ENCODE measurements at regions not wholly inside any gene's neighbourhood (a gene's known extent, or its start where the extent isn't known, plus 50 kb on each side); places are given as distances from the start of the nearest gene placed in this dataset.
"Not testable (repeated sequence)": the region's sequence is repeated elsewhere in the genome, so short reads cannot be mapped to it uniquely, and the experiment has no call there.

DNA sequence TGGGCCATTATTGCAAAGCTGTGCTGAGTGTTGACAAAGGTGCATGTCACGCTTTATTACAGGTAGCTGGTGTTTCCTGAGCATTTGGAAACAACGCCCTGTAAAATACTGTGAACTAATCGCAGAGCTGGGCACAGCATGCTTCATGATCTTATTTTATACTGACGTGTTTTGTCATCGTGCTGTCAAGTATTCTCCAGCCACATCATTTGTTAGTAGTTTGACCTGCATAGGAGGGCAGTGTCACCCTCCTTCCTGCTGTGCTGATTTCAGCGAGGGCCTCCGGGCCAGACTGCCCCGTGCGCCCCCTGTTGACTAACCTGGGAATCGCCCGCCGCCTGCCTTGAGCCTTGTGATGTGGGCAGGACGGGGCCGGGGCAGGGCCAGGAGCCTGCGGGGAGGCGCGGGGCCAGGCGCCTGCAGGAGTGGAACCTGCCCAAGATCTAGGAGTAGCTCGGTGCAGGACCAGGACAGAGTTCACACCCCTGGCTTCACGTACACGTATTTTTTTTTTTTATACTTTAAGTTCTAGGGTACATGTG, 820.7 kb downstream of the KCNJ18 start:
- peak; percentile 16 for DNase-seq
- in situ Hi-C loops (cut with MboI; ENCODE audit: low pct_unique_long_range_greater_than_20kb, low sequenced_read_pairs), result no loop called here

DNA sequence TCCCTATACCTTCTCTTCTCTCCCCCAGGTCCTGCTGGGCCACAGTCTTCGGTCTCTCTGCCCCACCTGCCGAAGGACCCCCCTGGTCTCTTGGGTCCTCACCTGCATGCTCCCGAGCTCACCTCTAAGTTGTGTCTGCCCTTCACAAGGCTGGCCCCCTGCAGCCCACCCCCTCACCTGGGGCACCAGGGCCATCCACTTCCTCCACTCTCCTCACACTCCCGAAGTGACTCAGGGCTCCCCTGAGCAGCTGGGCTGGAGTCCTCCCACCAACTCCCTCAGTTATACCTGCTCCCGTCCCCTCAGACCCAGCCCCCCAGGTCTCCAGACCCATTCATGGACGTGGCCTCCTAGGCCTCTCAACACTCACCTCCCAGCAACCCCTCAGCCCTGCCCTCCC, 822.0 kb downstream of the KCNJ18 start:
- no peak for DNase-seq
- in situ Hi-C loops (cut with MboI; ENCODE audit: low pct_unique_long_range_greater_than_20kb, low sequenced_read_pairs), result no loop called here

DNA sequence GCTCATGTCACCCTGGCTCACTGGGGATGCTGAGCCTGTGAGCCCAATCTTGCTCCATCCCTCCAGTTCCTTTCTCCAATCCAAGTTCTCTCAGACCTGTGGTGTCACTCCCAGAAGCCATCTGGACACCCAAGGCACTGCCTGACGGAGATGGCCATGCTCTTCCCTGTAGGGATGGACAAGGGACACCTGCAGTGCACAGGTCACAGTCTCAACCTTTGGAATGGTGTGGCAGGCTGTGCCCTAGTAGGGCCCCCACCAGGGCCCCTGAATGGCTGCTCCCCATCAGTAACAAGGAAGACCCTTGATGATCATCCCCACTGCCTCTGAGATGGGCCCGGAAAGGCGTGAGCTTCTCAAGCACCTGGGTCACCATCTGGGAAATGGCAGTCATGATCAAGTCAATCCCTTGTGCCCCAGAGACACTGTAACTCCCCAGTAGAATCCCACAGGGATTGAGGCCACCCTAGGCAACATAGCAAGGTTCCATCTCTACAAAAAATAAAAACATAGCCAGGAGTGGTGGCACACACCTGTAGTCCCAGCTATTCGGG, 822.5 kb downstream of the KCNJ18 start:
- no peak for DNase-seq
- in situ Hi-C loops (cut with MboI; ENCODE audit: low pct_unique_long_range_greater_than_20kb, low sequenced_read_pairs), result no loop called here

DNA sequence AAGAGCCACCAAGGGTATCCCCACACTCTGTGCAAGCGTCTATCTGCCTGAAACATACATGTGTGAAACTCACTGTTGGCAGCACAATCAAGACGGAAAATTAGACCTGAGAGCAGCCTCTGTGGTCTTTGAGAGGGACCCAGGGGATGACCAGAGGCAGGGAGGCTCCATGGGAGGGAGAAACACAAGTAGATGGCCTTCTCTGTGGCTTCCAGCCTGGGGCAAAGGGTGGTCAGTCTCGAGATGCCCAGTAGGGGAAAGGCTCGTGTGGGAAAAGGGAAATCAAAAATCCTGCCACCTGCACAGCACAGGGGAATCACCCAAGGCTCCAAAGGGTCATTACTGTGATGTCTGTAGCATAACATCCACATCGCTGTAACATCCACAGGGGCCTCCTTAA, 823.3 kb downstream of the KCNJ18 start:
- no peak for DNase-seq
- in situ Hi-C loops (cut with MboI; ENCODE audit: low pct_unique_long_range_greater_than_20kb, low sequenced_read_pairs), result no loop called here

DNA sequence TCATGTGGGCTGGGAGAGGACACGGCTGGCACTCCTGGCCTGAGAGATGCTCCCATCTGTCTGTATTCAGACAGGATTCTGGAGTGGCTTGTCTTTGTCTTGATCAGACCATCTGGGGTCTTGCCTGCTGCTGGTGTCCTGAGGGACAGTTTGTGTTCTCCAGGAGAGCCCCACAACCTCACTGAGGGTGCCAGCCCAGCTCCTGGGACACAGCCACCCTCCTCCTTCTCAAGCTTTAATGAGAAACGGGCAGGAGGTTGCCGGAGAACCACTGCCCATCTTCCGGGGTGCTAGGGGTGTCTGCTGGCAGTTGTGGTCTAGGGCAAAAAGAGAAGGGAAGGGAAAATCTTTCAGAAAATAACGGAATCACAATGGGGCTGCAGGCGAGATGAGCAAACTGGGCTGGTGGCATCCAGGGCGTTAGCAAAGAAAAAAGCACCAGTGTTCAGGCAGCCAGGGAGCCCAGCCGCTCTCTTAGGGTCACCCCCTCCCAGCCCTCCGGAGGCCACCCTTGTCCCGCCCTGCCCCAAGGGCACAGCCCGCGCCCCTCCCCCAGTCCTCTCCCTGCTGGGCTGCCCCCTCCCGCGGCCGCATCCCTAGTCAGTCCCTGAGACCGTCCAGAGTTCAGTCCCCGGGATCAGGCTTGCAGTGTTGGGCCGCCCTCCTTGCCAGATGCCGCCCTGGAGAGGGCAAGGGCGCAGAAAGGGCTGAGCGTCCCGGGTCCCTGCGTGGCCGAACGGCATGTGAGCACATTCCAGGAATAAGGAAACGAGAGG, 824.7 kb downstream of the KCNJ18 start:
- DNase-seq, result no peak
- in situ Hi-C loops (cut with MboI; ENCODE audit: low pct_unique_long_range_greater_than_20kb, low sequenced_read_pairs), result no loop called here

DNA sequence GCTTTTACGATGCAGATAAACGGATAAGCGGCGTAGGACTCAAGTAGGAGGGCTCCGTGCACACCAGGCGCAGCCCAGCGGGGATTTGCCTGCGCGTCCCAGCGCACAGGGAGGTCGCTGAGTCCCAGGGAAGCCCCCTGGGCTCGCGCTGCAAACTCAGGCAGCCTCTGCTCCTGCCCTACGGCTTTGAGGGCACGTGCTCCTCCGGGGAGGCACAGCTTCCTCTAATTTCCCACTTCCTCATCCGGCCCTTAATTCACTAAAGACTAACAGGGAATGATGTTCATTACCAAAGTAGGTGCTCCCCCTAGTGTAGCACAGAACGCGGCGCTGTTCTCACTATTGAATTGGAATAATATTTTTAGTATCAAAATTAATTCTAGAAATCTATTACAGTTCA, 825.4 kb downstream of the KCNJ18 start:
- in situ Hi-C loops (cut with MboI; ENCODE audit: low pct_unique_long_range_greater_than_20kb, low sequenced_read_pairs), result no loop called here
- DNase-seq, result peak; percentile 56

DNA sequence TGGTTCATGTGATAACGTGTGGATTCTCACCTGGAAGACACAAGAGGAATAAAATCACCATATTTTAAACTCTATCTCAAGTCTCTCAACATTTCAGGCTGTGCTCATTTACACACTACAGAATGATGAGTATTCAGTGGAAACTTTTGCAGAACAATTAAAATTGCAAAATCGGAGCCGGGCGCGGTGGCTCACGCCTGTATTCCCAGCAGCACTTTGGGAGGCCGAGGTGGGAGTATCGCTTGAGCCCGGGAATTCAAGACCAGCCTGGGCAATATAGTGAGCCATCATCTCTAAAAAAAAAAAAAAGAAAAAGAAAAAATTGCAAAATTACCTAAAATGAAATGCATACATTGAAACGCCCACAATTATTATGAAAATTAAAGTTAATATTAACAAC, 825.9 kb downstream of the KCNJ18 start:
- DNase-seq, result no peak
- in situ Hi-C loops (cut with MboI; ENCODE audit: low pct_unique_long_range_greater_than_20kb, low sequenced_read_pairs), result no loop called here

DNA sequence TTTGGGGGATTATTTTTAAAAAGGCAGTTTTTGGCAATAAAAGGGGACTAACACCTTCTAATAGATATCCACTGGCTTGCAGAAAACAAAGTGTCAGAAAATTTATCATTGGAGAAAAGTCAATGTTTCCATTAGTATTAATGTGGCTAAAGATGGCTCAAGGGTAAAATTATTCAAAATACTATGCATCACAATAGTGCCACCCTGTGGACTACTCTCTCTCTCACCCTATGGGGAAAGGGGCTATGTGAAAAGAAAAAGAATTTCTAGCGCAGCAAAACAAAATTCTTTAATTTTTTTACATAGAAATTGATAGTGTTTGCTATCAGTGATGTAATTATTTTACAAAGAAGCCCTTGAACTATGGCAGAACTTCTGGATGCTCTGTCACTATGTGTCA, 856.5 kb downstream of the KCNJ18 start:
- in situ Hi-C loops (cut with MboI; ENCODE audit: low pct_unique_long_range_greater_than_20kb, low sequenced_read_pairs); DNase-seq: not testable (repeated sequence)

DNA sequence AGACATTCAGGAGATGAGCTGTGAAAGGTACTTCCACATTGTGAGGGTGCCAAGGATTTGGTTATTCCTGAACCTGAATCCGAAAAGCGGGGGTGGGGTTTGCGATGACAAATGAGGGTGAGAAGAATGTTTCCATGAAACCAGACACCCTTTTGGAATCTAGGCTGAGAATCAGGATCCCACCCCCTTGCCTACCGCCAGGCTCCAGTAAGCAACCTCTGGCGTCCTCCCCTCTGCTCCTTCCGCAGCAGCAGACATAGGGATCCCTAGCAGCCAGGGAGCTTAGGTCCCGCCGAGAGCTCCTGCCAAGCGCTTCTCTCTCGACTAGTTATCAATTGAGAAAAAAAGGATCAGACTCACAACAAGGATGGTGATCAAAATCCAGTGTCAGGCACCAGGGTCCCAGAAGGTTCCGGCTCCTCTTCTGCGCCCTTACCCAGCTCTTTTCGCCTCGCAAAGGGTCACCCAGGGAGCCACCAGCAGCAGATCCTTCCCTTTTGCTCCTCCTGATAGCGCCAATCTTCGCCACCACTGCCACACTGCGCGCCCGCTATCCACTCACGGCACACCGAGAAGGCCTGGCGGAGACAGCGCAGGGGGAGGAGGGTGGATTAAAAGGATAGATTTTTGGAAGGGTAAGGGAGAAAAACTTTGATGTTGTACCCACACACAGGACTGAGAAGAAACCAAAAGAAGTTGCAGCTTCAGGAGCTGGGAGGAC, 859.5 kb downstream of the KCNJ18 start:
- DNase-seq; in situ Hi-C loops (cut with MboI; ENCODE audit: low pct_unique_long_range_greater_than_20kb, low sequenced_read_pairs): not testable (repeated sequence)

DNA sequence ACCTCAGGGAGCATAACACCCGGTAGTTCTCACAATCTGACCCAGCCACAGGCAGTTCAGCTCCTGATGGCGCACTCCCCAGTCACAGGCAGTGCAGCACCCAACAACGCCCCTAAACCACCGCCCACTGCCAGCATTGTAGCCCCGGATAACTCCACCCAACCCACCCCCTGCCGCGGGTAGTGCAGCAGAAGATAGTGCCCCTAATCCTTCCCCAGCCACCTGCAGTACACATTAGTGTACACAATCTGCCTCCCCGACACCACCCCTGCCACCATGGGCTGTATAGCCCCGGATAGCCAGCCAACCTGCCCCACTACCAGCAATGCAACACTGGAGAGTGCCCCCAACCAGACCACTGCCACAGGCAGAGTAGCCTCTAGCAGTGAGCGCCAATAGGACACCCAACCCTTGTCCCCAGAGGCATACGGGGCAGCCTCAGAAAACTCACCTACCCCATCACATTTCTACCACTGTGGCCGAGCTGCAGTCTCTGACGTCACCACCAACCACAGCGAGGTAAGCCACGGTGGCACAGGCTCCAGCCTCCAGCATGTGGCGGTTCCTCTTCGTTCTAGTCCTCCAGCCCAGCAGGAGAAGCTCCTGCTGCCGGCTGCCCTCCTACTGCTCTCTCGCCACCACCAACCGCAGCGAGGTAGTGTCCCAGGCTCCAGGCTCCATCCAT, 877.3 kb downstream of the KCNJ18 start:
- no peak for DNase-seq
- in situ Hi-C loops (cut with MboI; ENCODE audit: low pct_unique_long_range_greater_than_20kb, low sequenced_read_pairs), result no loop called here

DNA sequence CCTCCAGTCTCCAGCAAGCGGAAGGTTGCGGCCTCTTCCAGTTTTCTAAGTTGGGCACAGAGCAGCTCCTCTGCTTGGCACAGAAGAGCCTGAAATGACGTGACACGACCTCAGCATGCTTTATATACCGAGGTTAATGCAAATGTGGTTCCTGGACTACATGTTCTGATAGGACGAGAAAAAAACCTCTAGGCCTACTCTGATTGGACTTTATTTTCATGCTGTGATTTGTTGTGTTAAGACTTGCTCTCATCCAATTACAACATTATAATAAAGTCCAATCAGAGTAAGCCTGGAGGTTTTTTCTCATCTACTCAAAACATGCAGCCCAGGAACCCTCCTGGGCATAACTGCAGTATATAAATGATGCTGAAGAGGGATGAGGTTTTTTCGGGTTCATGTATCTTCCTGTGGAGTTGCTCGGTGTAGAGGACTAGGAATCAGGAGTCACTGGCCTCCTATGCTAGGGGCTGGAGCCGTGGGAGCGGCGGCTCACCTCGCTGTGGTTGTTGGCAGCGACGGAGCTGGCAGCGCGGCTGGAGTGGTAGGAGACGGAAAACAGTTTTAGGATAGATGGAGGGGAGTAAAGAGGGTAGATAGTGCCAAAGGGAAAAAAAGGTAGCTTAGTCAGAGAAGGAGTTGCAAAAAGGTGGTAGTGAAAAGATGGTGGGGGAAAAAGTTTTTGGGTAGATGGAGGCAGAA, 878.0 kb downstream of the KCNJ18 start:
- in situ Hi-C loops (cut with MboI; ENCODE audit: low pct_unique_long_range_greater_than_20kb, low sequenced_read_pairs), result no loop called here
- DNase-seq, result no peak

DNA sequence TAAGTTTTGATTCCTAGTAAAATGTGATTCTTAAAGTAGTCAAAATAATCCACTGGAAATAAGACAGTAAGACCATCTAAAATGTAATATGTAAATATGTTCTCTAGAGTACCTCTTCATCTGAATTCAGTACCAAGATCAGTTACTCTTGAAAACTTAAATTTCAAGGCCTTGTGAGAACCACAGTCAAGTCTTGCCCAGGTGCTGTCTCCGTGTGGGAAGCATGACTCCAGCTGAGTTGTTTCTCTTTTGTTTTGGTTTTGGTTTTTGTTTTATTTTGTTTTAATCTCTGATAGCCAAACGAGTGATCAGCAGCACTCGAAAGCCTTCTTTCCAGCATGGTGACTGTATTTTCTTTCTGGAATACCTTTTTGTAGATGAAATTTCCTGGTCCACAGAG, 907.0 kb downstream of the KCNJ18 start:
- in situ Hi-C loops (cut with MboI; ENCODE audit: low pct_unique_long_range_greater_than_20kb, low sequenced_read_pairs), result no loop called here
- DNase-seq, result no peak

DNA sequence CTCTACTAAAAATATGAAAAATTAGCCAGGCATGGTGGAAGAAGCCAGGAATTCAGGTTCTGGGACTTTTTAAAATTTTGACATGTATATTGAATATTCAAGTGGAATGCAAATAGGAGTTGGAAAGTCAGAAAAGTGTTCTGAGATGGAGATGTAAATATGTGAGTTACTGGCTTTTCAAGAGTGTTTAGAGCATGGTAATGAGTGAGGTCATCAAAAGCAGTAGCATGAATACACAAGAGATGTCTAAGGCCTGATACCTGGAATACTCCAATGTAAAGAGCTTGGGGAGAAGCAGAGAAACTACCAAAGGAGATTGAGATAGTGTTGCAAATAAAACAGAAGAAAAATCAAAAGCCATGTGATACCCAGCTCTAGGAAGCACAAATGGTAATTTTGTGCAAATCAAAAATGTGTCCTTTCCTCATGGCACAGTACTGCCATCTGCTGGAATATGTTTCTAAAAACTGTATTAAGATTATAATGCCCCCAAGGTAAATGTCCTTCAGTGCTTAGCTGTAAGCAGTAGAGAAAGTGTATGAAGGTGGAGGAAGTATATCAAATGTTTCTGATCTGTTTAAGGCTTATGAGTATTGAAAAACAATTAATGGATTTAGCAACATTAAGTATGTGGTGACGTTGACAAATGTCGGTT, 908.4 kb downstream of the KCNJ18 start:
- DNase-seq, result peak; percentile 44
- in situ Hi-C loops (cut with MboI; ENCODE audit: low pct_unique_long_range_greater_than_20kb, low sequenced_read_pairs), result no loop called here

Measured in KBM-7 (cell line).